HepG2 (cell line): ENCODE measurements at regions not wholly inside any gene's neighbourhood (a gene's known extent, or its start where the extent isn't known, plus 50 kb on each side); places are given as distances from the start of the nearest gene placed in this dataset.

Source experiments
- ATAC-seq: fragments of 200-7000 bp; cut with Tn5 transposase; 3 replicates; pipeline ENCODE4 v1.9.1; 2020; ENCODE audit warnings: mild to moderate bottlenecking, moderate library complexity
- BruUV-seq: library from RNA; stranded (reverse); fragments of 400-500 nt; replicated peaks from 2 replicates; lab custom pipeline; 2021; lab: Mats Ljungman, UMichigan
- CTCF ChIA-PET: fragments of 300-600 bp; formaldehyde crosslinking; extraction: SDS; loops from one replicate; lab custom pipeline; 2021; ENCODE audit warnings: low total read pairs, inconsistent platforms, low intra/inter-chr PET ratio; lab: Yijun Ruan, JAX
- POLR2A ChIA-PET: fragments of 350-600 bp; sonication (Branson Sonifier 250); formaldehyde crosslinking; loops from one replicate; lab custom pipeline; 2020; ENCODE audit warnings: antibody characterized with exemption, inconsistent platforms; lab: Yijun Ruan, JAX
- DNase-seq: peaks from one replicate; pipeline ENCODE4 v3.0.0-alpha.2; 2015; ENCODE audit warnings: low spot score
- FAIRE-seq: peaks from 3 replicates; lab custom pipeline; 2011; peaks lifted over from hg19 to GRCh38; lab: Jason Lieb, UNC
- H2AFZ ChIP-seq: one replicate; pipeline ENCODE4 v1.6.1; 2011; ENCODE audit warnings: low read length, inconsistent platforms
- H3K27ac ChIP-seq: fragments of 300-600 bp; 3 replicates; pipeline ENCODE4 v1.8.0; 2011; ENCODE audit warnings: mixed run types, mild to moderate bottlenecking, mixed read lengths, low read length, inconsistent platforms; ENCODE audit not compliant: insufficient read depth; ENCODE audit errors: extremely low read length
- H3K27me3 ChIP-seq, 2 experiments: fragments of 200-600 bp in 1 of 2; 2 replicates in 1 of 2; 3 replicates in 1 of 2; pipeline versions ENCODE4 v1.6.0 to v1.8.0; 2011; ENCODE audit warnings: low read length in 2 of 2, mild to moderate bottlenecking in 2 of 2, moderate library complexity in 2 of 2, inconsistent platforms in 1 of 2; ENCODE audit not compliant: insufficient read depth in 2 of 2, control insufficient read depth in 1 of 2
- H3K36me3 ChIP-seq, 2 experiments: fragments of 200-600 bp in 1 of 2; replicated peaks in 1 of 2; 2 replicates in 1 of 2; 3 replicates in 1 of 2; pipeline versions ENCODE4 v1.5.1 to v1.8.0; 2011; ENCODE audit warnings: low read length in 2 of 2, inconsistent platforms in 1 of 2; ENCODE audit not compliant: insufficient read depth in 2 of 2, control insufficient read depth in 1 of 2
- H3K4me1 ChIP-seq: 2 replicates; pipeline ENCODE4 v1.5.1; 2012; ENCODE audit warnings: low read length, inconsistent platforms; ENCODE audit not compliant: insufficient read depth
- H3K4me2 ChIP-seq: 2 replicates; pipeline ENCODE4 v1.6.0; 2011; ENCODE audit warnings: low read depth, low read length, inconsistent platforms
- H3K4me3 ChIP-seq, 3 experiments: fragments of 200-600 bp in 1 of 3; sonication (generic), shearing (Covaris generic) in 1 of 3; replicated peaks in 1 of 3; 2 replicates each; pipeline ENCODE4 v1.5.1; 2011 to 2016; ENCODE audit warnings: low read length in 3 of 3, inconsistent platforms in 2 of 3, low read depth in 2 of 3, mild to moderate bottlenecking in 2 of 3, control low read depth in 1 of 3, mixed read lengths in 1 of 3; ENCODE audit not compliant: insufficient read depth in 1 of 3
- H3K79me2 ChIP-seq: one replicate; pipeline ENCODE4 v1.6.1; 2011; ENCODE audit warnings: low read length, inconsistent platforms; ENCODE audit not compliant: insufficient read depth
- H3K9ac ChIP-seq: 2 replicates; pipeline ENCODE4 v1.6.0; 2011; ENCODE audit warnings: mild to moderate bottlenecking, low read depth, low read length, inconsistent platforms; ENCODE audit not compliant: insufficient read depth
- H3K9me3 ChIP-seq: 2 replicates; pipeline ENCODE4 v1.5.1; 2012; ENCODE audit warnings: mild to moderate bottlenecking, low read length
- H4K20me1 ChIP-seq: 2 replicates; pipeline ENCODE4 v1.6.0; 2011; ENCODE audit warnings: inconsistent platforms, mild to moderate bottlenecking, low read length, moderate library complexity; ENCODE audit not compliant: insufficient read depth
- HNF4A ChIP-seq: sonication (generic); formaldehyde crosslinking; IDR thresholded peaks from 2 replicates; pipeline ENCODE4 v1.4.0; 2020; ENCODE audit warnings: missing genetic modification reagents
- KDM5B ChIP-seq: sonication (generic); formaldehyde crosslinking; IDR thresholded peaks from 2 replicates; pipeline ENCODE4 v1.4.0; 2020; ENCODE audit warnings: missing genetic modification reagents, mild to moderate bottlenecking, borderline replicate concordance
- PRPF4 ChIP-seq: fragments of 200-400 bp; formaldehyde crosslinking; IDR thresholded peaks from 2 replicates; pipeline ENCODE4 v1.6.1; 2016; ENCODE audit warnings: low read length, low read depth; ENCODE audit not compliant: poor library complexity, severe bottlenecking
- PTBP1 ChIP-seq: fragments of 200-400 bp; formaldehyde crosslinking; IDR thresholded peaks from 2 replicates; pipeline ENCODE4 v1.6.1; 2018; ENCODE audit warnings: low read length, low read depth; ENCODE audit not compliant: poor library complexity, severe bottlenecking
- RORA ChIP-seq: sonication (generic); formaldehyde crosslinking; IDR thresholded peaks from 2 replicates; pipeline ENCODE4 v1.5.0; 2020; ENCODE audit warnings: mild to moderate bottlenecking, missing genetic modification reagents, moderate library complexity
- SIN3B ChIP-seq: fragments of 150-350 bp; IDR thresholded peaks from 2 replicates; pipeline ENCODE4 v1.6.1; 2014; ENCODE audit warnings: low read length
- SNAPC4 ChIP-seq: sonication (generic); formaldehyde crosslinking; IDR thresholded peaks from 2 replicates; pipeline ENCODE4 v1.4.0; 2020; ENCODE audit warnings: mild to moderate bottlenecking, missing genetic modification reagents
- SP2 ChIP-seq: sonication (generic); formaldehyde crosslinking; IDR thresholded peaks from 2 replicates; pipeline ENCODE4 v1.5.1; 2020; ENCODE audit warnings: mild to moderate bottlenecking, missing genetic modification reagents
- TAF1 ChIP-seq: sonication (generic); formaldehyde crosslinking; IDR thresholded peaks from 2 replicates; pipeline ENCODE4 v1.4.0; 2020; ENCODE audit warnings: missing genetic modification reagents
- ZKSCAN8 ChIP-seq: IDR thresholded peaks from 2 replicates; pipeline ENCODE4 v1.6.1; 2016; ENCODE audit warnings: borderline replicate concordance, missing genetic modification reagents, missing compliant biosample characterization
- ZNF253 ChIP-seq: sonication (generic); formaldehyde crosslinking; IDR thresholded peaks from 2 replicates; pipeline ENCODE4 v1.8.0; 2022; ENCODE audit warnings: mild to moderate bottlenecking, missing genetic modification reagents, borderline replicate concordance
- ZNF362 ChIP-seq: sonication (generic); formaldehyde crosslinking; IDR thresholded peaks from 2 replicates; pipeline ENCODE4 v1.4.0; 2020; ENCODE audit warnings: missing genetic modification reagents, mild to moderate bottlenecking, borderline replicate concordance
- ZSCAN21 ChIP-seq: sonication (generic); formaldehyde crosslinking; IDR thresholded peaks from 2 replicates; pipeline ENCODE4 v1.8.0; 2022; ENCODE audit warnings: mild to moderate bottlenecking, missing genetic modification reagents, moderate library complexity, borderline replicate concordance
- WGBS: methylation state at CpG from one replicate; pipeline ENCODE4 v1.1.6; 2017; ENCODE audit warnings: low lambda C conversion rate; 5-methylcytosine and 5-hydroxymethylcytosine counted together
- in situ Hi-C: cut with HindIII; loops from 2 replicates; pipeline ENCODE4 v1.10.0; 2017; ENCODE audit warnings: low pct_unique_long_range_greater_than_20kb; ENCODE audit not compliant: extremely low pct_ligation_motif_present
- intact Hi-C: fragments of 100-400 bp; cut with micrococcal nuclease; formaldehyde crosslinking; loops from one replicate; pipeline ENCODE4 v1.10.0; 2022; ENCODE audit not compliant: unreplicated experiment
- TF ChIP-seq, protein P1 (sequence below): sonication (generic); formaldehyde crosslinking; IDR thresholded peaks from 2 replicates; pipeline ENCODE4 v1.5.0; 2020; ENCODE audit warnings: missing genetic modification reagents, mild to moderate bottlenecking, borderline replicate concordance
- TF ChIP-seq, protein P2 (sequence below): sonication (generic); formaldehyde crosslinking; IDR thresholded peaks from 2 replicates; pipeline ENCODE4 v1.8.1; 2023; ENCODE audit warnings: missing genetic modification reagents, mild to moderate bottlenecking, borderline replicate concordance

GRCh38 chr18:73869182-73869581 lies 278.5 kb downstream of the FBXO15 start (continued):
- TF ChIP-seq SNAPC4 = no peak
- TF ChIP-seq, protein P1, sequence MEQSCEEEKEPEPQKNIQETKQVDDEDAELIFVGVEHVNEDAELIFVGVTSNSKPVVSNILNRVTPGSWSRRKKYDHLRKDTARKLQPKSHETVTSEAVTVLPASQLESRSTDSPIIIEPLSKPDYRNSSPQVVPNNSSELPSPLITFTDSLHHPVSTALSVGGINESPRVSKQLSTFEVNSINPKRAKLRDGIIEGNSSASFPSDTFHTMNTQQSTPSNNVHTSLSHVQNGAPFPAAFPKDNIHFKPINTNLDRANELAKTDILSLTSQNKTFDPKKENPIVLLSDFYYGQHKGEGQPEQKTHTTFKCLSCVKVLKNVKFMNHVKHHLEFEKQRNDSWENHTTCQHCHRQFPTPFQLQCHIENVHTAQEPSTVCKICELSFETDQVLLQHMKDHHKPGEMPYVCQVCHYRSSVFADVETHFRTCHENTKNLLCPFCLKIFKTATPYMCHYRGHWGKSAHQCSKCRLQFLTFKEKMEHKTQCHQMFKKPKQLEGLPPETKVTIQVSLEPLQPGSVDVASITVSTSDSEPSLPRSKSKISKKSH (CRISPR knock-in tag) = no peak
- TF ChIP-seq, protein P2, sequence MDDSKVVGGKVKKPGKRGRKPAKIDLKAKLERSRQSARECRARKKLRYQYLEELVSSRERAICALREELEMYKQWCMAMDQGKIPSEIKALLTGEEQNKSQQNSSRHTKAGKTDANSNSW = no peak

DNA sequence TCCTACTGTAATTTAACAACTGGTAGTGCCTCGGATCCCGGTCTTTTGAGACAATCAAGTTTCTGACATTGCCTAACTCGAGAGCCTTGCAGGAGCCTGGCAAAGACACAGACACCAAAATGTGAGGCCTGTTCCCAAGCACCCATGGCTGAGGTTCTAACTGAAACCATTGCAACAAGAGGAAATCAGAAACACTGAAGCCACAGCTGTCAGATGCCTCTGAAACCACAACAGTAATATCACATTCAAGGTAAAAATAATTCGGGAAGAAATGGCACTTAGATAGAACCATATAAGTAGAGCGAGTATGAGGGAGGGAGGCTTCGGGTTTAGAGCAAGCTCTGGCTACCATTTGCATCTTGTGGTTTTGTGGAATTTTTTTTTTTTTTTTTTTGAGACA lies 285.9 kb downstream of the FBXO15 start:
- H3K27ac ChIP-seq = no peak overlapping the region
- no peak overlapping the region for H3K4me3 ChIP-seq
- ChIA-PET CTCF (no interaction called here), POLR2A (no interaction called here)
- no peaks in the 10 kb centered on the region for H3K36me3 ChIP-seq
- DNase-seq (no peak), FAIRE-seq (no peak), ATAC-seq (no peak)
- 2% methylated on average over 6 of the region's 6 CpGs for WGBS
- intact Hi-C loops (no loop called here), in situ Hi-C loops (no loop called here)
- no peak overlapping the region for H3K9ac ChIP-seq
- no peak overlapping the region for H3K4me2 ChIP-seq
- no TSS peak for BruUV-seq
- no peaks in the 10 kb centered on the region for H3K79me2 ChIP-seq
- no peak overlapping the region for H2AFZ ChIP-seq
- no peaks in the 10 kb centered on the region for H3K9me3 ChIP-seq
- no peaks in the 10 kb centered on the region for H3K27me3 ChIP-seq
- H3K4me1 ChIP-seq = no peaks in the 10 kb centered on the region
- H4K20me1 ChIP-seq = no peaks in the 10 kb centered on the region
- TF ChIP-seq SIN3B = no peak
- no peak for TF ChIP-seq ZNF253
- no peak for TF ChIP-seq HNF4A (CRISPR knock-in tag)
- TF ChIP-seq PTBP1 = no peak
- no peak for TF ChIP-seq KDM5B (CRISPR knock-in tag)
- no peak for TF ChIP-seq TAF1 (CRISPR knock-in tag)
- no peak for TF ChIP-seq PRPF4
- no peak for TF ChIP-seq ZSCAN21
- TF ChIP-seq ZNF362 (CRISPR knock-in tag) = no peak
- no peak for TF ChIP-seq SP2 (CRISPR knock-in tag)
- TF ChIP-seq ZKSCAN8 = no peak
- no peak for TF ChIP-seq RORA (CRISPR knock-in tag)
